H9 (cell line): ENCODE measurements at regions not wholly inside any gene's neighbourhood (a gene's known extent, or its start where the extent isn't known, plus 50 kb on each side); places are given as distances from the start of the nearest gene placed in this dataset.

Source experiments
- DNase-seq: peaks from one replicate; pipeline ENCODE4 v3.0.0-alpha.2; 2017
- H2AFZ ChIP-seq: one replicate; pipeline ENCODE4 v1.6.1; 2013; ENCODE audit warnings: mild to moderate bottlenecking, low read length, control low read depth, moderate library complexity
- H2AK5ac ChIP-seq: 2 replicates; pipeline ENCODE4 v1.6.1; 2013; ENCODE audit warnings: low read length, control low read depth, mixed read lengths; ENCODE audit not compliant: insufficient read length
- H2BK120ac ChIP-seq: one replicate; pipeline ENCODE4 v1.6.1; 2013; ENCODE audit warnings: low read depth, mild to moderate bottlenecking, low read length, control low read depth, inconsistent platforms; ENCODE audit not compliant: poor library complexity, severe bottlenecking
- H2BK12ac ChIP-seq: 2 replicates; pipeline ENCODE4 v1.6.1; 2013; ENCODE audit warnings: low read length, control low read depth, mixed read lengths, low read depth; ENCODE audit not compliant: insufficient read length
- H2BK15ac ChIP-seq: 2 replicates; pipeline ENCODE4 v1.6.1; 2013; ENCODE audit warnings: low read depth, low read length, control low read depth
- H2BK20ac ChIP-seq: one replicate; pipeline ENCODE4 v1.6.1; 2013; ENCODE audit warnings: low read depth, mild to moderate bottlenecking, low read length, control low read depth, inconsistent platforms; ENCODE audit not compliant: poor library complexity, severe bottlenecking
- H2BK5ac ChIP-seq: 2 replicates; pipeline ENCODE4 v1.6.1; 2013; ENCODE audit warnings: low read length, control low read depth, mixed read lengths; ENCODE audit not compliant: insufficient read length
- H3K14ac ChIP-seq: 2 replicates; pipeline ENCODE4 v1.6.1; 2013; ENCODE audit warnings: low read length, control low read depth; ENCODE audit not compliant: insufficient read depth
- H3K18ac ChIP-seq: 2 replicates; pipeline ENCODE4 v1.6.1; 2013; ENCODE audit warnings: low read depth, mild to moderate bottlenecking, mixed read lengths, low read length, control low read depth; ENCODE audit not compliant: insufficient read length
- H3K23ac ChIP-seq: 2 replicates; pipeline ENCODE4 v1.6.1; 2013; ENCODE audit warnings: low read length, control low read depth, mixed read lengths, low read depth; ENCODE audit not compliant: insufficient read length
- H3K23me2 ChIP-seq: 2 replicates; pipeline ENCODE4 v1.6.1; 2013; ENCODE audit warnings: low read depth, mild to moderate bottlenecking, mixed read lengths, low read length, control low read depth; ENCODE audit not compliant: insufficient read length, poor library complexity, severe bottlenecking
- H3K27ac ChIP-seq: 2 replicates; pipeline ENCODE4 v1.5.1; 2013; ENCODE audit warnings: low read length, control low read depth, mixed read lengths, low read depth; ENCODE audit not compliant: insufficient read length
- H3K27me3 ChIP-seq: 2 replicates; pipeline ENCODE4 v1.6.1; 2013; ENCODE audit warnings: low read length, control low read depth, inconsistent platforms; ENCODE audit not compliant: insufficient read depth
- H3K4ac ChIP-seq: 2 replicates; pipeline ENCODE4 v1.6.1; 2013; ENCODE audit warnings: low read depth, mild to moderate bottlenecking, control low read depth, inconsistent platforms, low read length, moderate library complexity
- H3K4me1 ChIP-seq: 2 replicates; pipeline ENCODE4 v1.6.1; 2013; ENCODE audit warnings: low read length, control low read depth, inconsistent platforms; ENCODE audit not compliant: insufficient read depth
- H3K4me2 ChIP-seq: 2 replicates; pipeline ENCODE4 v1.6.1; 2013; ENCODE audit warnings: low read length, control low read depth, mixed read lengths; ENCODE audit not compliant: insufficient read length, insufficient read depth
- H3K56ac ChIP-seq: 2 replicates; pipeline ENCODE4 v1.6.1; 2013; ENCODE audit warnings: low read depth, mild to moderate bottlenecking, mixed read lengths, low read length, control low read depth; ENCODE audit not compliant: insufficient read length
- H3K79me1 ChIP-seq: 2 replicates; pipeline ENCODE4 v1.6.1; 2013; ENCODE audit warnings: low read depth, mild to moderate bottlenecking, moderate library complexity, low read length, control low read depth, inconsistent platforms; ENCODE audit not compliant: insufficient read depth, poor library complexity, severe bottlenecking
- H3K79me2 ChIP-seq: 2 replicates; pipeline ENCODE4 v1.6.1; 2013; ENCODE audit warnings: low read length, control low read depth, inconsistent platforms; ENCODE audit not compliant: insufficient read depth
- H3K9ac ChIP-seq: 2 replicates; pipeline ENCODE4 v1.6.1; 2013; ENCODE audit warnings: low read length, control low read depth, mixed read lengths; ENCODE audit not compliant: insufficient read length; ENCODE audit errors: extremely low read depth
- H3K9me3 ChIP-seq: one replicate; pipeline ENCODE4 v1.6.1; 2013; ENCODE audit warnings: low read depth, low read length, inconsistent platforms; ENCODE audit not compliant: control insufficient read depth
- H3T11ph ChIP-seq: one replicate; pipeline ENCODE4 v1.6.1; 2013; ENCODE audit warnings: mild to moderate bottlenecking, low read length, control low read depth, inconsistent platforms
- H4K20me1 ChIP-seq: one replicate; pipeline ENCODE4 v1.6.1; 2013; ENCODE audit not compliant: control insufficient read depth, insufficient read length, insufficient read depth
- H4K5ac ChIP-seq: 2 replicates; pipeline ENCODE4 v1.6.1; 2013; ENCODE audit warnings: low read depth, mild to moderate bottlenecking, mixed read lengths, low read length, control low read depth; ENCODE audit not compliant: insufficient read length
- H4K8ac ChIP-seq: replicated peaks from 2 replicates; pipeline ENCODE4 v1.6.1; 2013; ENCODE audit warnings: low read length, control low read depth, mixed read lengths, low read depth; ENCODE audit not compliant: insufficient read length
- H4K91ac ChIP-seq: 2 replicates; pipeline ENCODE4 v1.6.1; 2013; ENCODE audit warnings: low read depth, mild to moderate bottlenecking, moderate library complexity, mixed read lengths, low read length, control low read depth; ENCODE audit not compliant: insufficient read length
- H3K27ac Mint-ChIP-seq, 3 experiments: 2 replicates in 2 of 3; 3 replicates in 1 of 3; pipeline ENCODE4 v1.8.0; 2020 to 2021; ENCODE audit warnings: mixed read lengths in 3 of 3, mild to moderate bottlenecking in 1 of 3, moderate library complexity in 1 of 3
- H3K27me3 Mint-ChIP-seq: 2 replicates; pipeline ENCODE4 v1.8.0; 2021; ENCODE audit warnings: low read depth, mild to moderate bottlenecking, moderate library complexity, mixed read lengths
- H3K36me3 Mint-ChIP-seq, 3 experiments: 2 replicates in 2 of 3; 3 replicates in 1 of 3; pipeline ENCODE4 v1.8.0; 2020 to 2021; ENCODE audit warnings: low read depth in 3 of 3, mixed read lengths in 3 of 3; ENCODE audit not compliant: insufficient read depth in 1 of 3
- H3K4me1 Mint-ChIP-seq, 2 experiments: 2 replicates each; pipeline ENCODE4 v1.8.0; 2020; ENCODE audit warnings: mixed read lengths in 2 of 2
- H3K4me3 Mint-ChIP-seq, 2 experiments: 2 replicates in 1 of 2; 3 replicates in 1 of 2; pipeline ENCODE4 v1.8.0; 2020 to 2021; ENCODE audit warnings: mild to moderate bottlenecking in 2 of 2, mixed read lengths in 2 of 2, moderate library complexity in 1 of 2
- H3K9me3 Mint-ChIP-seq, 2 experiments: 2 replicates in 1 of 2; 3 replicates in 1 of 2; pipeline ENCODE4 v1.8.0; 2020; ENCODE audit warnings: mild to moderate bottlenecking in 2 of 2, mixed read lengths in 2 of 2, moderate library complexity in 1 of 2
- WGBS: extraction: QIAGEN DNeasy Blood & Tissue Kit; methylation state at CpG from one replicate; pipeline ENCODE4 v1.1.7; 2013; ENCODE audit warnings: missing lambda C conversion rate, low lambda C conversion rate, mixed read lengths; ENCODE audit not compliant: insufficient read length; ENCODE audit errors: extremely low coverage; 5-methylcytosine and 5-hydroxymethylcytosine counted together
- TF ChIP-seq, protein P1 (sequence below): fragments of 200-600 bp; sonication (generic); conservative IDR thresholded peaks from 3 replicates; pipeline ENCODE4 v1.8.0; 2021; ENCODE audit warnings: antibody characterized with exemption, mild to moderate bottlenecking

DNA sequence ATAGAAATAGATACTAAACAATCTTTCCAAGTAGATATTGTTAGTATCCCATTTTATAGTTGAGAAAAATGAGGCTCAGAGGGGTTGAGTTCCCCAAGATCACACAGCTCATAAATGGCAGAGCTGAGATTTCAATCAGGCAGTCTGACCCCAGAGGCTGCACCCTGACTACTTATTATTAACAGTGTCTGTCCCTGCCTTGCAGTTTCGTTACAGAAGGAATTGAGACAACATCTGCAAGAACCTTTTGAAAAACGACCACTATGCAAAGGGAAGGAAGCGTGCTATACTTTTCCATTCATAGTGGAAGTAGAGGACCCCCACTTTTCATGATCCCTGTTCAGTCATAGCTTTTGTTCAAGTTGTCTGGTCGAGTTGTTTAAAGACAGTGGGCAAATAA lies 53.2 kb upstream of the SEC11C start:
- no peak overlapping the region for H2BK20ac ChIP-seq
- H3T11ph ChIP-seq: no peak overlapping the region
- TF ChIP-seq, protein P1, sequence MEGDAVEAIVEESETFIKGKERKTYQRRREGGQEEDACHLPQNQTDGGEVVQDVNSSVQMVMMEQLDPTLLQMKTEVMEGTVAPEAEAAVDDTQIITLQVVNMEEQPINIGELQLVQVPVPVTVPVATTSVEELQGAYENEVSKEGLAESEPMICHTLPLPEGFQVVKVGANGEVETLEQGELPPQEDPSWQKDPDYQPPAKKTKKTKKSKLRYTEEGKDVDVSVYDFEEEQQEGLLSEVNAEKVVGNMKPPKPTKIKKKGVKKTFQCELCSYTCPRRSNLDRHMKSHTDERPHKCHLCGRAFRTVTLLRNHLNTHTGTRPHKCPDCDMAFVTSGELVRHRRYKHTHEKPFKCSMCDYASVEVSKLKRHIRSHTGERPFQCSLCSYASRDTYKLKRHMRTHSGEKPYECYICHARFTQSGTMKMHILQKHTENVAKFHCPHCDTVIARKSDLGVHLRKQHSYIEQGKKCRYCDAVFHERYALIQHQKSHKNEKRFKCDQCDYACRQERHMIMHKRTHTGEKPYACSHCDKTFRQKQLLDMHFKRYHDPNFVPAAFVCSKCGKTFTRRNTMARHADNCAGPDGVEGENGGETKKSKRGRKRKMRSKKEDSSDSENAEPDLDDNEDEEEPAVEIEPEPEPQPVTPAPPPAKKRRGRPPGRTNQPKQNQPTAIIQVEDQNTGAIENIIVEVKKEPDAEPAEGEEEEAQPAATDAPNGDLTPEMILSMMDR: no peak
- Mint-ChIP-seq H3K4me3 (no peak overlapping the region), H3K36me3 (no peaks in the 10 kb centered on the region), H3K27ac (no peak overlapping the region), H3K27me3 (peaks cover 13% of the 10 kb centered on the region), H3K4me1 (peaks cover 9 to 15% of the 10 kb centered on the region in 2 experiments), H3K9me3 (no peaks in the 10 kb centered on the region)
- no peak overlapping the region for H2BK120ac ChIP-seq
- no peaks in the 10 kb centered on the region for H3K9me3 ChIP-seq
- H2BK5ac ChIP-seq: no peak overlapping the region
- H2AK5ac ChIP-seq: no peak overlapping the region
- no peak overlapping the region for H4K8ac ChIP-seq
- no peak for DNase-seq
- no peak overlapping the region for H3K4ac ChIP-seq
- H3K4me2 ChIP-seq: no peak overlapping the region
- H3K23me2 ChIP-seq: peaks cover 2% of the 10 kb centered on the region
- WGBS: no CpG with 5 or more reads among the region's 4 CpGs
- H3K9ac ChIP-seq: no peak overlapping the region
- H3K18ac ChIP-seq: no peak overlapping the region
- no peaks in the 10 kb centered on the region for H3K79me2 ChIP-seq
- H3K27ac ChIP-seq: no peak overlapping the region
- no peak overlapping the region for H2AFZ ChIP-seq
- H3K27me3 ChIP-seq: no peaks in the 10 kb centered on the region
- no peak overlapping the region for H3K56ac ChIP-seq
- no peaks in the 10 kb centered on the region for H3K79me1 ChIP-seq
- no peak overlapping the region for H2BK12ac ChIP-seq
- peaks cover 6% of the 10 kb centered on the region; the same call in 1 of the 2 replicates for H3K4me1 ChIP-seq
- no peak overlapping the region for H3K14ac ChIP-seq
- no peak overlapping the region for H4K5ac ChIP-seq
- no peaks in the 10 kb centered on the region for H4K20me1 ChIP-seq
- no peak overlapping the region for H2BK15ac ChIP-seq
- no peak overlapping the region for H3K23ac ChIP-seq
- no peak overlapping the region for H4K91ac ChIP-seq
